H1 (cell line): ENCODE measurements at regions not wholly inside any gene's neighbourhood (a gene's known extent, or its start where the extent isn't known, plus 50 kb on each side); places are given as distances from the start of the nearest gene placed in this dataset.

Source experiments
- CTCF ChIA-PET: fragments of 300-600 bp; sonication (Branson Sonifier 250); formaldehyde crosslinking; loops from one replicate; lab custom pipeline; 2021; ENCODE audit not compliant: partially characterized antibody; lab: Charles Lee
- POLR2A ChIA-PET: fragments of 300-600 bp; sonication (Branson Sonifier 250); formaldehyde crosslinking; loops from one replicate; lab custom pipeline; 2021; ENCODE audit warnings: inconsistent platforms; ENCODE audit not compliant: partially characterized antibody; lab: Charles Lee
- DNase-seq, 2 experiments: peaks; one replicate each; pipeline versions ENCODE4 v3.0.0 to v3.0.0-alpha.2; 2010 to 2022; ENCODE audit warnings: low spot score in 2 of 2, low read depth in 1 of 2, mixed read lengths in 1 of 2
- FAIRE-seq: peaks from 2 replicates; lab custom pipeline; 2011; peaks lifted over from hg19 to GRCh38; lab: Jason Lieb, UNC
- H2AFZ ChIP-seq: 2 replicates; pipeline ENCODE4 v1.8.1; 2012; ENCODE audit warnings: low read length, inconsistent platforms
- H2AK5ac ChIP-seq: 2 replicates; pipeline ENCODE4 v1.6.1; 2013; ENCODE audit warnings: low read depth, low read length
- H2BK120ac ChIP-seq: replicated peaks from 2 replicates; pipeline ENCODE3; 2013; ENCODE audit warnings: low read depth, low read length, inconsistent platforms
- H2BK12ac ChIP-seq: 2 replicates; pipeline ENCODE4 v1.6.1; 2013; ENCODE audit warnings: low read depth, low read length
- H2BK15ac ChIP-seq: 2 replicates; pipeline ENCODE4 v1.6.1; 2013; ENCODE audit warnings: low read length
- H2BK20ac ChIP-seq: 2 replicates; pipeline ENCODE4 v1.6.1; 2013; ENCODE audit warnings: low read length
- H2BK5ac ChIP-seq: 2 replicates; pipeline ENCODE4 v1.6.1; 2013; ENCODE audit warnings: low read depth, low read length
- H3K14ac ChIP-seq: 2 replicates; pipeline ENCODE4 v1.6.1; 2013; ENCODE audit warnings: inconsistent platforms; ENCODE audit not compliant: insufficient read length
- H3K18ac ChIP-seq: 2 replicates; pipeline ENCODE4 v1.6.1; 2013; ENCODE audit warnings: low read length; ENCODE audit errors: extremely low read depth
- H3K23ac ChIP-seq: 2 replicates; pipeline ENCODE4 v1.6.1; 2013; ENCODE audit warnings: inconsistent platforms; ENCODE audit not compliant: insufficient read length
- H3K23me2 ChIP-seq: 2 replicates; pipeline ENCODE4 v1.6.1; 2013; ENCODE audit warnings: low read depth, low read length
- H3K27ac ChIP-seq: 2 replicates; pipeline ENCODE4 v1.6.1; 2011; ENCODE audit warnings: low read depth, low read length, inconsistent platforms
- H3K27me3 ChIP-seq, 4 experiments: replicated peaks in 1 of 4; 1 replicate in 1 of 4; 2 replicates in 3 of 4; pipeline versions ENCODE4 v1.6.1 to v1.8.1; 2011 to 2013; ENCODE audit warnings: low read length in 3 of 4, mild to moderate bottlenecking in 3 of 4, inconsistent platforms in 2 of 4, mixed read lengths in 2 of 4, moderate library complexity in 1 of 4; ENCODE audit not compliant: control insufficient read depth in 3 of 4, insufficient read depth in 3 of 4; ENCODE audit errors: extremely low read depth in 1 of 4
- H3K36me3 ChIP-seq, 4 experiments: 2 replicates each; pipeline versions ENCODE4 v1.6.1 to v1.8.1; 2011 to 2013; ENCODE audit warnings: mild to moderate bottlenecking in 4 of 4, low read length in 3 of 4, moderate library complexity in 2 of 4, control low read depth in 1 of 4, inconsistent platforms in 1 of 4; ENCODE audit not compliant: insufficient read depth in 4 of 4, control insufficient read depth in 2 of 4
- H3K4ac ChIP-seq: replicated peaks from 2 replicates; pipeline ENCODE3; 2013; ENCODE audit warnings: low read length, low read depth, mixed read lengths, inconsistent platforms; ENCODE audit not compliant: insufficient read length
- H3K4me1 ChIP-seq, 4 experiments: replicated peaks in 1 of 4; 1 replicate in 1 of 4; 2 replicates in 3 of 4; pipeline versions ENCODE4 v1.6.1 to v1.8.1; 2011 to 2013; ENCODE audit warnings: low read length in 3 of 4, inconsistent platforms in 2 of 4, mixed read lengths in 1 of 4; ENCODE audit not compliant: insufficient read depth in 4 of 4, control insufficient read depth in 3 of 4
- H3K4me2 ChIP-seq, 2 experiments: 2 replicates each; pipeline versions ENCODE4 v1.6.1 to v1.8.1; 2011 to 2013; ENCODE audit warnings: low read depth in 2 of 2, low read length in 2 of 2, control low read depth in 1 of 2, inconsistent platforms in 1 of 2, mild to moderate bottlenecking in 1 of 2; ENCODE audit not compliant: insufficient read depth in 1 of 2
- H3K4me3 ChIP-seq, 4 experiments: fragments of 200-600, 300-600 bp in 1 of 4; sonication (generic), shearing (Covaris generic), sonication (Bioruptor Twin) in 1 of 4; 2 replicates each; pipeline versions ENCODE4 v1.5.1 to v1.8.1; 2011 to 2016; ENCODE audit warnings: low read length in 4 of 4, low read depth in 3 of 4, control low read depth in 2 of 4, inconsistent platforms in 2 of 4, mild to moderate bottlenecking in 2 of 4, mixed read lengths in 1 of 4, moderate library complexity in 1 of 4; ENCODE audit not compliant: insufficient read depth in 2 of 4; ENCODE audit errors: extremely low read depth in 1 of 4
- H3K56ac ChIP-seq: replicated peaks from 2 replicates; pipeline ENCODE3; 2013; ENCODE audit warnings: low read depth, mild to moderate bottlenecking, mixed read lengths, low read length, inconsistent platforms; ENCODE audit not compliant: insufficient read length
- H3K79me1 ChIP-seq: 2 replicates; pipeline ENCODE4 v1.6.1; 2013; ENCODE audit warnings: low read depth, low read length, control low read depth
- H3K79me2 ChIP-seq, 2 experiments: 2 replicates each; pipeline versions ENCODE4 v1.6.1 to v1.8.1; 2012 to 2013; ENCODE audit warnings: low read length in 2 of 2, mild to moderate bottlenecking in 2 of 2, inconsistent platforms in 1 of 2; ENCODE audit not compliant: insufficient read depth in 2 of 2, control insufficient read depth in 1 of 2
- H3K9ac ChIP-seq, 4 experiments: replicated peaks in 1 of 4; 1 replicate in 1 of 4; 2 replicates in 3 of 4; pipeline versions ENCODE4 v1.6.1 to v1.8.1; 2011 to 2013; ENCODE audit warnings: low read depth in 3 of 4, low read length in 3 of 4, control low read depth in 2 of 4, mild to moderate bottlenecking in 2 of 4, moderate library complexity in 2 of 4, inconsistent platforms in 1 of 4; ENCODE audit errors: extremely low read depth in 1 of 4
- H3K9me3 ChIP-seq, 2 experiments: 2 replicates each; pipeline versions ENCODE4 v1.6.1 to v1.8.1; 2012 to 2013; ENCODE audit warnings: mild to moderate bottlenecking in 2 of 2, moderate library complexity in 2 of 2, control low read depth in 1 of 2, inconsistent platforms in 1 of 2, low read depth in 1 of 2, low read length in 1 of 2, mixed read lengths in 1 of 2; ENCODE audit not compliant: insufficient read depth in 2 of 2
- H4K20me1 ChIP-seq, 2 experiments: replicated peaks in 1 of 2; 2 replicates each; pipeline versions ENCODE3 to v1.8.1; 2011 to 2013; ENCODE audit warnings: inconsistent platforms in 2 of 2, low read length in 2 of 2, mild to moderate bottlenecking in 1 of 2; ENCODE audit not compliant: insufficient read depth in 2 of 2, control insufficient read depth in 1 of 2
- H4K5ac ChIP-seq: 2 replicates; pipeline ENCODE4 v1.6.1; 2013; ENCODE audit warnings: low read length, low read depth, mixed read lengths, inconsistent platforms; ENCODE audit not compliant: insufficient read length
- H4K8ac ChIP-seq: 2 replicates; pipeline ENCODE4 v1.8.0; 2013; ENCODE audit warnings: mild to moderate bottlenecking, moderate library complexity, low read length, inconsistent platforms; ENCODE audit not compliant: insufficient read depth; ENCODE audit errors: extremely low read depth
- H4K91ac ChIP-seq: replicated peaks from 2 replicates; pipeline ENCODE3; 2013; ENCODE audit warnings: low read length, mixed read lengths, inconsistent platforms; ENCODE audit not compliant: insufficient read length
- ATF3 ChIP-seq: IDR thresholded peaks from 2 replicates; pipeline ENCODE4 v1.6.1; 2011; ENCODE audit warnings: low read depth, mild to moderate bottlenecking, low read length; ENCODE audit not compliant: insufficient read depth
- BCL11A ChIP-seq, 2 experiments: IDR thresholded peaks; one replicate each; pipeline ENCODE4 v1.6.1; 2011; ENCODE audit warnings: low read depth in 2 of 2, low read length in 2 of 2, mild to moderate bottlenecking in 2 of 2
- CREB1 ChIP-seq: IDR thresholded peaks from 2 replicates; pipeline ENCODE4 v1.6.1; 2012; ENCODE audit warnings: inconsistent platforms
- EGR1 ChIP-seq: IDR thresholded peaks from 2 replicates; pipeline ENCODE4 v1.6.1; 2011; ENCODE audit warnings: low read depth, low read length, borderline replicate concordance
- EZH2 ChIP-seq: fragments of 200-600 bp; sonication (generic); IDR thresholded peaks from 2 replicates; pipeline ENCODE4 v1.7.1; 2012; ENCODE audit warnings: low read depth, mild to moderate bottlenecking, moderate library complexity, low read length, inconsistent platforms; ENCODE audit not compliant: severe bottlenecking
- JUND ChIP-seq: IDR thresholded peaks from 2 replicates; pipeline ENCODE4 v1.6.1; 2011; ENCODE audit warnings: mild to moderate bottlenecking, improper control_type of control experiment, low read length
- KDM1A ChIP-seq: fragments of 200-600, 300-600 bp; sonication (generic); IDR thresholded peaks from 2 replicates; pipeline ENCODE4 v1.7.1; 2016; ENCODE audit warnings: mild to moderate bottlenecking, low read length, borderline replicate concordance
- KDM5A ChIP-seq: fragments of 200-600 bp; IDR thresholded peaks from 2 replicates; pipeline ENCODE4 v1.7.1; 2012; ENCODE audit warnings: mild to moderate bottlenecking, low read length, inconsistent platforms, mixed read lengths
- NANOG ChIP-seq: IDR thresholded peaks from 2 replicates; pipeline ENCODE4 v1.6.1; 2011; ENCODE audit warnings: low read length, low read depth, mild to moderate bottlenecking, inconsistent platforms; ENCODE audit not compliant: insufficient read depth, poor library complexity, severe bottlenecking
- POLR2A ChIP-seq, 2 experiments: IDR thresholded peaks; 1 replicate in 1 of 2; 2 replicates in 1 of 2; pipeline ENCODE4 v1.6.1; 2011; ENCODE audit warnings: low read depth in 2 of 2, low read length in 2 of 2, mild to moderate bottlenecking in 2 of 2; ENCODE audit errors: control extremely low read depth in 1 of 2
- POU5F1 ChIP-seq: IDR thresholded peaks from 2 replicates; pipeline ENCODE4 v1.6.1; 2011; ENCODE audit warnings: low read depth, mild to moderate bottlenecking, low read length, moderate library complexity
- RBBP5 ChIP-seq: IDR thresholded peaks from 2 replicates; pipeline ENCODE4 v1.7.1; 2012; ENCODE audit warnings: low read depth, mild to moderate bottlenecking, inconsistent platforms, low read length, moderate library complexity, borderline replicate concordance
- RNF2 ChIP-seq: fragments of 200-900, 300-1000 bp; sonication (generic); IDR thresholded peaks from 2 replicates; pipeline ENCODE4 v1.7.1; 2016; ENCODE audit warnings: borderline replicate concordance, low read depth, mild to moderate bottlenecking, antibody characterized with exemption, low read length; ENCODE audit not compliant: poor library complexity, severe bottlenecking; ENCODE audit errors: missing control alignments
- SP4 ChIP-seq: IDR thresholded peaks from 2 replicates; pipeline ENCODE4 v1.6.1; 2012; ENCODE audit warnings: low read length, inconsistent platforms
- SUZ12 ChIP-seq: fragments of 200-600 bp; sonication (generic); IDR thresholded peaks from 2 replicates; pipeline ENCODE4 v1.6.1; 2012; ENCODE audit warnings: mild to moderate bottlenecking, inconsistent platforms, low read length, moderate library complexity, mixed read lengths
- WGBS, 2 experiments: shearing (Covaris generic) in 1 of 2; methylation state at CpG; one replicate each; pipeline versions ENCODE4 v1.1.6 to v1.1.7; 2013 to 2015; ENCODE audit warnings: low lambda C conversion rate in 2 of 2, mixed read lengths in 2 of 2, inconsistent platforms in 1 of 2, low coverage in 1 of 2, missing lambda C conversion rate in 1 of 2; ENCODE audit not compliant: insufficient replicate concordance in 2 of 2, insufficient coverage in 1 of 2, insufficient read length in 1 of 2; ENCODE audit errors: extremely low coverage in 1 of 2, missing lambda C conversion rate in 1 of 2; 5-methylcytosine and 5-hydroxymethylcytosine counted together

- FAIRE-seq = no peak
- Histone ChIP-seq H3K79me1 (no peaks in the 10 kb centered on the region), H2BK5ac (no peak overlapping the region), H3K4ac (no peak overlapping the region), H2BK120ac (no peak overlapping the region), H3K27ac (no peak overlapping the region), H3K14ac (no peak overlapping the region), H4K20me1 (no peaks in the 10 kb centered on the region), H3K18ac (no peak overlapping the region), H4K8ac (no peak overlapping the region), H2BK20ac (no peak overlapping the region), H3K56ac (no peak overlapping the region), H3K4me2 (no peak overlapping the region), H3K27me3 (no peaks in the 10 kb centered on the region), H2BK15ac (no peak overlapping the region), H3K79me2 (no peaks in the 10 kb centered on the region), H2BK12ac (no peak overlapping the region), H2AK5ac (no peak overlapping the region), H3K9ac (no peak overlapping the region), H3K4me3 (no peak overlapping the region), H3K23me2 (no peaks in the 10 kb centered on the region), H4K91ac (no peak overlapping the region), H3K9me3 (no peaks in the 10 kb centered on the region), H2AFZ (no peak overlapping the region), H3K4me1 (no peaks in the 10 kb centered on the region), H4K5ac (no peak overlapping the region), H3K36me3 (no peaks in the 10 kb centered on the region), H3K23ac (no peak overlapping the region)
- TF ChIP-seq KDM5A = no peak
- TF ChIP-seq CREB1 = no peak
- TF ChIP-seq POLR2A (IDR thresholded peaks at IDR 0.05; ENCODE audit: control extremely low read depth in 1 of 2, low read depth in 2 of 2, low read length in 2 of 2) = no peak
- no peak for TF ChIP-seq SP4
- TF ChIP-seq RNF2 = no peak
- no peak for TF ChIP-seq JUND
- TF ChIP-seq EZH2 = no peak
- no peak for TF ChIP-seq POU5F1
- no peak for TF ChIP-seq NANOG
- TF ChIP-seq SUZ12 = no peak
- TF ChIP-seq BCL11A (IDR thresholded peaks at IDR 0.05; ENCODE audit: low read depth in 2 of 2, low read length in 2 of 2) = no peak
- TF ChIP-seq EGR1 = no peak
- TF ChIP-seq RBBP5 = no peak
- no peak for TF ChIP-seq ATF3
- no peak for TF ChIP-seq KDM1A
- ChIA-PET CTCF (interaction anchor here (0.7 to 1.0 kb wide), 2 partner anchors 64 to 114 kb away, joined by 3 to 4 read pairs; no protein-coding TSS in a partner anchor), POLR2A (no interaction called here)
- WGBS, 2 experiments = 87% methylated on average over 3 of the region's 3 CpGs; no CpG with 5 or more reads in 1 of the 2 experiments
- DNase-seq = no peak
Observed at GRCh38 chr3:5312290-5312689, 124.8 kb downstream of the EDEM1 start.
